Mammary epithelial cell (primary cell): ENCODE measurements at regions not wholly inside any gene's neighbourhood (a gene's known extent, or its start where the extent isn't known, plus 50 kb on each side); places are given as distances from the start of the nearest gene placed in this dataset.
A peak's percentile ranks its signal among the peaks of the same experiment; 100 is the strongest.

ENCODE experiments used
- CTCF ChIP-seq, 2 donors: IDR thresholded peaks in 1 of 2; conservative IDR thresholded peaks in 1 of 2; 2 replicates each; pipeline ENCODE4 v1.5.1; 2011 to 2012; ENCODE audit warnings: inconsistent platforms in 2 of 2, low read length in 2 of 2, mild to moderate bottlenecking in 2 of 2, control low read depth in 1 of 2, low read depth in 1 of 2; ENCODE audit not compliant: insufficient read depth in 1 of 2; ENCODE audit errors: extremely low read depth in 1 of 2
- EZH2 ChIP-seq: IDR thresholded peaks from 2 replicates; pipeline ENCODE4 v1.6.1; 2012; ENCODE audit warnings: low read length, inconsistent platforms, borderline replicate concordance

DNA sequence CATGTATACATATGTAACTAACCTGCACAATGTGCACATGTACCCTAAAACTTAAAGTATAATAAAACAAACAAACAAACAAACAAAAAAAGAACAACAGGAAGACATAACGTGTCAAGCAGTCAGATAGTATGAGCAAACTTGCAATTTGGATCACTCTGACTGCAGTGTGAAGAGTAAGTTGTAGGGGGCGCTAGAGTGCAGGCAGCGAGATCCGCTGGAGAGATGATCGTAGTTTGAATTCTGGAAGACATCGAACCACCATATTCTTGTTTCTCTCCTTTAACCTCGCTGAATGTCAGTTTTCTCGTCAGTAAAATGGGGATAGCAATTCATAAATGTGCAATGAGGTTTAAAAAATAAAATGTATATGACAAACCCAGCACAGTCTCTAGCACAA is 165.2 kb upstream of the LMCD1 start:
- peak in 1 of 2 donors; percentile 7 for TF ChIP-seq CTCF (conservative IDR thresholded peaks at IDR 0.05 in 1 of 2, IDR thresholded peaks at IDR 0.05 in 1 of 2; ENCODE audit: extremely low read depth in 1 of 2, insufficient read depth in 1 of 2, low read depth in 1 of 2, low read length in 2 of 2)
- no peak for TF ChIP-seq EZH2
